ENCODE measurements at regions not wholly inside any gene's neighbourhood (a gene's known extent, or its start where the extent isn't known, plus 50 kb on each side); places are given as distances from the start of the nearest gene placed in this dataset.

- no peaks in the 10 kb centered on the region for H3K9me3 ChIP-seq
- intact Hi-C loops (cut with DNase I) = no loop called here
- no peak for ATAC-seq
- no peak overlapping the region for H3K27ac ChIP-seq
- peaks cover 9% of the 10 kb centered on the region for H3K4me1 ChIP-seq
- H3K27me3 ChIP-seq = no peaks in the 10 kb centered on the region
- no peak overlapping the region for H3K4me3 ChIP-seq
- TF ChIP-seq POLR2A (IDR thresholded peaks at IDR 0.05) = no peak
- no peak for TF ChIP-seq CTCF (IDR thresholded peaks at IDR 0.05)
- H3K36me3 ChIP-seq (replicated peaks in 1 of 2; ENCODE audit: insufficient read depth in 1 of 2, low read depth in 2 of 2) = no peaks in the 10 kb centered on the region
- DNase-seq = no peak
Observed at GRCh38 chr2:61690078-61690596, 152.0 kb upstream of the XPO1 start.

- no peaks in the 10 kb centered on the region for H3K36me3 ChIP-seq (replicated peaks in 1 of 2; ENCODE audit: insufficient read depth in 1 of 2, low read depth in 2 of 2)
- H3K9me3 ChIP-seq = no peaks in the 10 kb centered on the region
- ATAC-seq (no peak), DNase-seq (no peak)
- no peak overlapping the region for H3K4me3 ChIP-seq
- TF ChIP-seq POLR2A (IDR thresholded peaks at IDR 0.05) = no peak
- TF ChIP-seq CTCF (IDR thresholded peaks at IDR 0.05) = no peak
- peaks cover 6% of the 10 kb centered on the region for H3K4me1 ChIP-seq
- no peaks in the 10 kb centered on the region for H3K27me3 ChIP-seq
- no peak overlapping the region for H3K27ac ChIP-seq
- intact Hi-C loops (cut with DNase I) = no loop called here
- WGBS, 2 donors = 85% methylated on average over 5 of the region's 5 CpGs
Observed at GRCh38 chr2:61689568-61689967, 151.4 kb upstream of the XPO1 start.

- DNase-seq = no peak
- Histone ChIP-seq H3K4me3 (no peak overlapping the region), H3K36me3 (replicated peaks in 1 of 2; ENCODE audit: insufficient read depth in 1 of 2, low read depth in 2 of 2) (no peaks in the 10 kb centered on the region), H3K27me3 (no peaks in the 10 kb centered on the region), H3K4me1 (no peaks in the 10 kb centered on the region), H3K27ac (no peak overlapping the region), H3K9me3 (no peaks in the 10 kb centered on the region)
- no peak for ATAC-seq
- TF ChIP-seq CTCF (IDR thresholded peaks at IDR 0.05) = no peak
- no peak for TF ChIP-seq POLR2A (IDR thresholded peaks at IDR 0.05)
- intact Hi-C loops (cut with DNase I) = no loop called here
- WGBS, 2 donors = 86 to 88% methylated on average over 17 of the region's 17 CpGs
Observed at GRCh38 chr2:61688369-61689334, 150.5 kb upstream of the XPO1 start.

- no peak for ATAC-seq
- TF ChIP-seq POLR2A (IDR thresholded peaks at IDR 0.05) (no peak), CTCF (IDR thresholded peaks at IDR 0.05) (no peak)
- no peaks in the 10 kb centered on the region for H3K27me3 ChIP-seq
Observed at GRCh38 chr2:61679096-61679495, 140.9 kb upstream of the XPO1 start.

More at GRCh38 chr2:61679096-61679495, 140.9 kb upstream of the XPO1 start:
- no peak for DNase-seq
- H3K36me3 ChIP-seq (replicated peaks in 1 of 2; ENCODE audit: insufficient read depth in 1 of 2, low read depth in 2 of 2) = no peaks in the 10 kb centered on the region
- intact Hi-C loops (cut with DNase I) = no loop called here
- peaks cover 4% of the 10 kb centered on the region for H3K4me1 ChIP-seq
- H3K27ac ChIP-seq = no peak overlapping the region
- no peak overlapping the region for H3K4me3 ChIP-seq
- WGBS, 2 donors = 87 to 91% methylated on average over 5 of the region's 5 CpGs
- peaks cover 0 to 4% (median 0%) of the 10 kb centered on the region in 3 donors for H3K9me3 ChIP-seq
